ENCODE measurements at regions not wholly inside any gene's neighbourhood (a gene's known extent, or its start where the extent isn't known, plus 50 kb on each side); places are given as distances from the start of the nearest gene placed in this dataset.

DNA sequence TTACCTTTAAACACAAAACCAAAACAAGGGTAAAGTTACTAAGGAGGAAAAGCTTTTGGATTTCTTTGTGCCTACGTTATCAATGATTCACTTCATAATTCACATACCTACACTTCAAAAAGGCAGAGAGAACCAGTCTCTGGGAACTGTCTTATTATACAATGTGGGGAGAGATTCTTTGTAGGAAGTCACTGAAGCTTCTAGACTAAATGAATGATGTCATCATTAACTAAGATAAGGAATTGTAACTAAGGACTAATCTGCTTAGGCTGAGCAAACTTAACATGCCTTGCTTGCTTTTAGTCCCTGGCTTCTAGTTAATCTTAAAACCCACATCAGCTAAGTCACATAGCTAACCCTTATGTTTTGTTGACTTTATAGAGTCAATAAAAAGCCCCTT, 771.2 kb downstream of the NXPH1 start:
- ATAC-seq (no peak), DNase-seq (no peak)
- H3K27ac ChIP-seq, result no peak overlapping the region
- TF ChIP-seq, protein P1, sequence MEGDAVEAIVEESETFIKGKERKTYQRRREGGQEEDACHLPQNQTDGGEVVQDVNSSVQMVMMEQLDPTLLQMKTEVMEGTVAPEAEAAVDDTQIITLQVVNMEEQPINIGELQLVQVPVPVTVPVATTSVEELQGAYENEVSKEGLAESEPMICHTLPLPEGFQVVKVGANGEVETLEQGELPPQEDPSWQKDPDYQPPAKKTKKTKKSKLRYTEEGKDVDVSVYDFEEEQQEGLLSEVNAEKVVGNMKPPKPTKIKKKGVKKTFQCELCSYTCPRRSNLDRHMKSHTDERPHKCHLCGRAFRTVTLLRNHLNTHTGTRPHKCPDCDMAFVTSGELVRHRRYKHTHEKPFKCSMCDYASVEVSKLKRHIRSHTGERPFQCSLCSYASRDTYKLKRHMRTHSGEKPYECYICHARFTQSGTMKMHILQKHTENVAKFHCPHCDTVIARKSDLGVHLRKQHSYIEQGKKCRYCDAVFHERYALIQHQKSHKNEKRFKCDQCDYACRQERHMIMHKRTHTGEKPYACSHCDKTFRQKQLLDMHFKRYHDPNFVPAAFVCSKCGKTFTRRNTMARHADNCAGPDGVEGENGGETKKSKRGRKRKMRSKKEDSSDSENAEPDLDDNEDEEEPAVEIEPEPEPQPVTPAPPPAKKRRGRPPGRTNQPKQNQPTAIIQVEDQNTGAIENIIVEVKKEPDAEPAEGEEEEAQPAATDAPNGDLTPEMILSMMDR (IDR thresholded peaks at IDR 0.05), result no peak
- no peaks in the 10 kb centered on the region for H3K36me3 ChIP-seq
- intact Hi-C loops (cut with DNase I), result no loop called here
- no peaks in the 10 kb centered on the region for H3K9me3 ChIP-seq
- no peak overlapping the region for H3K4me3 ChIP-seq
- H3K4me1 ChIP-seq, result no peaks in the 10 kb centered on the region
- H3K27me3 ChIP-seq (ENCODE audit: low read depth), result no peaks in the 10 kb centered on the region

DNA sequence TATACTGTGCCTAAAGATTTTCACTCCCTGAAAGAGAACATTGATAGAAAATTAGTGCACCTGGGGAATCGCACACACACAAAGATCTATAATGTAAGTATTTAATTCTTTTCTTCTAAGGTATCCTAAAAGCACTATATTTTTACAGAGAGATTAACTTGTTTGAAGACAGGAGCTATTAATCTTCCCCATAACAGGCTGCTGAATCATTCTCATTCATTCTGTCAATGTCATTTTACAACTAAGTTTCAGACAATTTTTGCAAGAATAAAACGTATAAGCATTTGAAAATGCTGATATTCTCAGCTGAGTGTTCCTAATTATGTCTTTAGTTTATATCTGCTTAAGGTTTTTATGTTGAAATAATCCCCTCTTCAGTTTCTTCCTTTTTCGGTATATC, 776.7 kb downstream of the NXPH1 start:
- DNase-seq, result no peak
- H3K4me3 ChIP-seq, result no peak overlapping the region
- no peak for ATAC-seq
- H3K4me1 ChIP-seq, result no peaks in the 10 kb centered on the region
- TF ChIP-seq, protein P1 (IDR thresholded peaks at IDR 0.05), result no peak
- intact Hi-C loops (cut with DNase I), result no loop called here
- H3K27ac ChIP-seq, result no peak overlapping the region
- H3K36me3 ChIP-seq, result no peaks in the 10 kb centered on the region
- H3K27me3 ChIP-seq (ENCODE audit: low read depth), result no peaks in the 10 kb centered on the region
- no peaks in the 10 kb centered on the region for H3K9me3 ChIP-seq

DNA sequence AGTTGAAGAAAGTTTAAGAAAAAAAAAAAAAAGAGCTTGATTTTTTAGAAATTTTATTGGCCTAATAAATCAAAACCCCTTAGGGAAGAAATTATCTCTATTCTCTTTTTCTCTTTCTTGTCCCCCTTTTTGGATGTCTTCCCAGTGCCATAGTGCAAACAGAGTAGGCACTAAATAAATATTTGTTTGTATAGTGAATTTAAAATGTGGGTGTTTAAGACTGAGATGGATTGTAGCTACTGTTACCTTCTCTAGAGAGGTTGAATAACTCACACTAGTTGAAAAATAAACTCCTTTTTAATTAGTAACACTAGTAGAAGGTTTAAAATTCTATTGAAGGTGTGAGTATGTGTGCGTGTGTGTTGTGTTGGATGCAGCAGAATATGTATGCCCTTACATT, 783.8 kb downstream of the NXPH1 start:
- Histone ChIP-seq H3K9me3 (no peaks in the 10 kb centered on the region), H3K27ac (no peak overlapping the region), H3K36me3 (no peaks in the 10 kb centered on the region), H3K27me3 (ENCODE audit: low read depth) (no peaks in the 10 kb centered on the region), H3K4me1 (no peaks in the 10 kb centered on the region), H3K4me3 (no peak overlapping the region)
- intact Hi-C loops (cut with DNase I), result no loop called here
- TF ChIP-seq, protein P1 (IDR thresholded peaks at IDR 0.05), result no peak
- ATAC-seq (no peak), DNase-seq (no peak)

DNA sequence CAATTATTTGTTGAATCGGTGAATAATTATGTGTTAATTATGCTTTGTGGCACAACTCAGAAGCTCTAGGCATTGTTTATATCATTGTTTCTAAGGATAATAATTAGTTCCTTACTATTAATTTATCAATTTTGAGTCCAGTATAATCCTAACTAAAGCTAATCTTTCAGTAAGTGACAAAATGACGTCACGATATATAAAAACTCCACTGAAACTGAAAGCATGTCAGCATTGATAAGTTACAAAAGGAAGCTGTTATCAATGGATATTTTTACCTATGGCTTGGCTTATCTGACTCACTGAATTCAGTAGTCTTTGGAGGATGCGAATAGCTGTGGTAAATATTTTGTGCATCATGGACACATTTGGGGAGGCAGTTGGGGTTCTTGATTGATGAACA, 793.1 kb downstream of the NXPH1 start:
- no peaks in the 10 kb centered on the region for H3K4me1 ChIP-seq
- H3K27ac ChIP-seq, result no peak overlapping the region
- TF ChIP-seq, protein P1 (IDR thresholded peaks at IDR 0.05), result no peak
- ATAC-seq (no peak), DNase-seq (no peak)
- H3K4me3 ChIP-seq, result no peak overlapping the region
- intact Hi-C loops (cut with DNase I), result no loop called here
- H3K27me3 ChIP-seq (ENCODE audit: low read depth), result no peaks in the 10 kb centered on the region
- H3K9me3 ChIP-seq, result no peaks in the 10 kb centered on the region
- H3K36me3 ChIP-seq, result no peaks in the 10 kb centered on the region

DNA sequence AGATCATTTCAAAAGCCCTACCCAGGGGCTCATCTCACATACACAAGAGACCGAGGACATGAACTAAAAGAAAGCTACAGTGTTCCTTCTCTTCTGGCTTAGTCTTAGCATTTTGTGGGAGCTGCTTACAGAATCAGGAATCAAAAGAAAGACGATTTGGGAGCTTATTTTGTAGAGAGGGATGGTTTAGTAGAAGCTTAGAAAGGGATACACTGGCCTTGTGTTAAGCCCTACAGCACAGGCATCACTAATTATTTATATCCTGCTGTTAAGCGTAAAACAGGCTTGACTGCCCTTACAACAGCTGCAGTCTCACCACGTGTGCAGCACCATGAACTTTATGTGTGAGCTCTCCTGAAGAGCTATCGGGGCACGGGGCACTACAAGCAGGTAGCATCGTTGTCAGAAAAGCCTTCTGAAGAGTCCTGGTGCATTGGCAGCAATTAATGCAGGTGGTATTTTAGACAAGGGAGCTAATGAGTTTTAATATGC, 798.3 kb downstream of the NXPH1 start:
- no peak for DNase-seq
- TF ChIP-seq, protein P1 (IDR thresholded peaks at IDR 0.05), result no peak
- H3K36me3 ChIP-seq, result no peaks in the 10 kb centered on the region
- H3K4me3 ChIP-seq, result no peak overlapping the region
- ATAC-seq, result no peak
- no peak overlapping the region for H3K27ac ChIP-seq
- no peaks in the 10 kb centered on the region for H3K9me3 ChIP-seq
- intact Hi-C loops (cut with DNase I), result no loop called here
- H3K27me3 ChIP-seq (ENCODE audit: low read depth), result no peaks in the 10 kb centered on the region
- no peaks in the 10 kb centered on the region for H3K4me1 ChIP-seq

DNA sequence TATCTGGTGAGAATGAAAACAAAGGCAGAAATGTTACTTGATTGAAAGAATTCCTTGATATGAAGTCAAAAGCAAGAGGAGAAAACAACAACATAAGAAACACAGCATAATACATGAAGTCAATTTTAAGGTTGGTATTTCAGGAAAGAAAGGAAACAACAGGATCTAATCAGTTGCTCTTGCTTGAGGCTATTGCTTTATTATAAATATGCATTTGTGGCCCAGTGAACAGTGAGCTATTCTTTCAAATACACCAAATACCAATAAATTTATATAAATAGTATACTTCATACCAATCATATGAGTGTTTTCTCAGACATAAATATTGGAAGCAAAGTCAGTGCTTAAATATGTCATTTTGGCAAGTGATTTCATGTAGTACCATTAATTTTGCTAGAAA, 806.6 kb downstream of the NXPH1 start:
- no peaks in the 10 kb centered on the region for H3K36me3 ChIP-seq
- no peaks in the 10 kb centered on the region for H3K9me3 ChIP-seq
- TF ChIP-seq, protein P1 (IDR thresholded peaks at IDR 0.05), result no peak
- H3K4me1 ChIP-seq, result no peaks in the 10 kb centered on the region
- DNase-seq (no peak), ATAC-seq (no peak)
- H3K27ac ChIP-seq, result no peak overlapping the region
- no peak overlapping the region for H3K4me3 ChIP-seq
- intact Hi-C loops (cut with DNase I), result no loop called here
- no peaks in the 10 kb centered on the region for H3K27me3 ChIP-seq (ENCODE audit: low read depth)

Data from lower lobe of right lung (tissue), 2 donors.